PC-9 (cell line): ENCODE measurements at regions not wholly inside any gene's neighbourhood (a gene's known extent, or its start where the extent isn't known, plus 50 kb on each side); places are given as distances from the start of the nearest gene placed in this dataset.
"Not testable (repeated sequence)": the region's sequence is repeated elsewhere in the genome, so short reads cannot be mapped to it uniquely, and the experiment has no call there.

Experiments used
- BruUV-seq: library from RNA; stranded (reverse); fragments of 400-500 nt; replicated peaks from 2 replicates; lab custom pipeline; 2021; lab: Mats Ljungman, UMichigan
- CTCF ChIA-PET: fragments of 300-600 bp; sonication (Branson Sonifier 250); formaldehyde crosslinking; loops from one replicate; lab custom pipeline; 2022; ENCODE audit warnings: antibody characterized with exemption; lab: Charles Lee
- POLR2A ChIA-PET: fragments of 300-600 bp; sonication (Branson Sonifier 250); formaldehyde crosslinking; loops from one replicate; lab custom pipeline; 2022; ENCODE audit warnings: antibody characterized with exemption; ENCODE audit not compliant: unreplicated experiment; lab: Charles Lee
- DNase-seq, 2 experiments: peaks; one replicate each; pipeline versions ENCODE4 v3.0.0 to v3.0.0-alpha.2; 2015 to 2022; ENCODE audit warnings: mixed read lengths in 1 of 2
- H2AFZ ChIP-seq: fragments of 200-600 bp; sonication (generic); 2 replicates; pipeline ENCODE4 v1.8.1; 2017; ENCODE audit warnings: antibody characterized with exemption
- H3F3A ChIP-seq: fragments of 200-600 bp; sonication (generic); 2 replicates; pipeline ENCODE4 v1.8.1; 2017; ENCODE audit warnings: antibody characterized with exemption, mild to moderate bottlenecking, low read depth; ENCODE audit not compliant: insufficient read depth
- H3K27ac ChIP-seq: fragments of 200-600 bp; sonication (generic); 2 replicates; pipeline ENCODE4 v1.6.1; 2016; ENCODE audit warnings: mixed run types
- H3K27me3 ChIP-seq: fragments of 200-600 bp; sonication (generic); 2 replicates; pipeline ENCODE4 v1.6.1; 2016; ENCODE audit warnings: low read depth, mixed run types; ENCODE audit not compliant: insufficient read depth
- H3K36me3 ChIP-seq: fragments of 200-600 bp; sonication (generic); 2 replicates; pipeline ENCODE4 v1.6.1; 2016; ENCODE audit warnings: low read depth, mixed run types
- H3K4me1 ChIP-seq: fragments of 200-600 bp; sonication (generic); replicated peaks from 2 replicates; pipeline ENCODE4 v1.6.1; 2016; ENCODE audit warnings: mixed run types; ENCODE audit not compliant: insufficient read depth
- H3K4me2 ChIP-seq: fragments of 200-600 bp; sonication (generic); 2 replicates; pipeline ENCODE4 v1.6.1; 2017; ENCODE audit warnings: mixed run types
- H3K4me3 ChIP-seq: fragments of 200-600 bp; sonication (generic); 2 replicates; pipeline ENCODE4 v1.6.1; 2016; ENCODE audit warnings: mixed run types
- H3K79me2 ChIP-seq: fragments of 200-600 bp; sonication (generic); 2 replicates; pipeline ENCODE4 v1.6.1; 2017; ENCODE audit warnings: low read depth, mixed run types
- H3K9me2 ChIP-seq: fragments of 200-600 bp; sonication (generic); 2 replicates; pipeline ENCODE4 v1.8.1; 2017; ENCODE audit warnings: mild to moderate bottlenecking; ENCODE audit not compliant: insufficient read depth
- H3K9me3 ChIP-seq: fragments of 200-600 bp; sonication (generic); 2 replicates; pipeline ENCODE4 v1.8.1; 2016; ENCODE audit warnings: low read depth; ENCODE audit not compliant: insufficient read depth
- H4K20me1 ChIP-seq: fragments of 200-600 bp; sonication (generic); 2 replicates; pipeline ENCODE4 v1.8.1; 2017; ENCODE audit not compliant: insufficient read depth
- CTCF ChIP-seq: fragments of 200-600 bp; sonication (generic); conservative IDR thresholded peaks from 2 replicates; pipeline ENCODE4 v1.6.1; 2017; ENCODE audit warnings: mixed run types, antibody characterized with exemption, mild to moderate bottlenecking, moderate library complexity
- EZH2 ChIP-seq: fragments of 200-600 bp; sonication (generic); IDR thresholded peaks from 2 replicates; pipeline ENCODE4 v1.8.0; 2017; ENCODE audit warnings: antibody characterized with exemption, low read depth
- intact Hi-C: fragments of 100-400 bp; cut with micrococcal nuclease; formaldehyde crosslinking; loops from one replicate; pipeline ENCODE4 v1.10.0; 2022; ENCODE audit not compliant: unreplicated experiment

DNA sequence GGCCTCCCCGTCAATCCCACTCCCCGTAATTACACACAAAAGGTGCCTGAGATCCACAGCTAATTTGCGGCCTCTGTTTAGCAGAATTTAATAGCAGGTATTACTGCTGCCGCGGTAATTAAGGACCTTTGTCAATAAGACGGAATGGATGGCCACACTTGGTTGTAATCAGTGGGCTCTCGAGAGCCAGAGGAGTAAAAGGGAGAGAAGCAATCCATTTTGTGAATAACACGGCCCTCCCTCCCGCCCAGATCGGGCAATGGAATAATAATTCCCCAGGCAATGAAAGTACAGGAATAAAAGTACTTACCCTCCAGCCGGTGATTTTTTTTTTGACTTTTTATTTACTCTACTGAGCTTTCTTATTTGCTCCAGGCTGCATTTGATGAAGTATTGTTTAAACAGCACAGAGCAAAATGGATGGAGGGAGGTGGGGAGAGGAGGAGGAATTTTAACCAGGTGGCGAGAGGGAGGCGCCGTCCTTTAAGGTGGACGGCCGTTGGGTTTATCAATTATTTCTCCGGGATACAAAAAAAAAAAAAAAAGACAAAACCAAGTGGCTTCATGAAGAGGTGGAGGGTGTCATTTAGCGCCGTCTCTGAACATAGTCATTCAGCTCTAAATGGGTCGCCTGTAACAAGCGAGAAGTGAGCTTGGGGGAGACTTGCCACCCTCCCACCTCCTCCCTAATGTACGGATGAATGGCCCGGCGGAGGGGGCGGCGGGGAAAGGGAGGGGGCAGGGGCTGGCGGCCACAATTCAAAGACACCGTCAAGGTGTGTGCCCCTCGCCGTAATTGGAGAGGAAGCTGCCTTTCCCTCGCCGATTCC is 120.3 kb downstream of the BUB3 start:
- H3K9me2 ChIP-seq: no peaks in the 10 kb centered on the region
- H3K9me3 ChIP-seq: no peaks in the 10 kb centered on the region
- no peaks in the 10 kb centered on the region for H4K20me1 ChIP-seq
- intact Hi-C loops: no loop called here
- TF ChIP-seq EZH2: no peak
- CTCF ChIA-PET: no interaction called here
- H3K4me2 ChIP-seq: no peak overlapping the region
- no TSS peak for BruUV-seq
- H3K36me3 ChIP-seq: no peaks in the 10 kb centered on the region
- H2AFZ ChIP-seq: no peak overlapping the region
- no peak for DNase-seq
- H3K4me3 ChIP-seq: no peak overlapping the region
- H3K27me3 ChIP-seq: no peaks in the 10 kb centered on the region
- no peaks in the 10 kb centered on the region for H3K4me1 ChIP-seq
- H3F3A ChIP-seq: no peaks in the 10 kb centered on the region
- H3K27ac ChIP-seq: no peak overlapping the region
- POLR2A ChIA-PET: no interaction called here
- H3K79me2 ChIP-seq: no peaks in the 10 kb centered on the region

- Histone ChIP-seq H2AFZ (no peak overlapping the region), H3K4me3 (no peak overlapping the region), H3F3A (no peaks in the 10 kb centered on the region), H3K9me3 (no peaks in the 10 kb centered on the region), H3K9me2 (no peaks in the 10 kb centered on the region), H3K27ac (no peak overlapping the region), H3K4me1 (no peaks in the 10 kb centered on the region), H3K79me2 (no peaks in the 10 kb centered on the region), H3K4me2 (no peak overlapping the region), H3K36me3 (no peaks in the 10 kb centered on the region), H3K27me3 (no peaks in the 10 kb centered on the region), H4K20me1 (no peaks in the 10 kb centered on the region)
- DNase-seq: no peak
- intact Hi-C loops: no loop called here
- TF ChIP-seq EZH2 (no peak), CTCF (no peak)
- POLR2A ChIA-PET: no interaction called here
- no TSS peak for BruUV-seq
- CTCF ChIA-PET: no interaction called here
Measured at GRCh38 chr10:123275136-123275564, 120.9 kb downstream of the BUB3 start.

DNA sequence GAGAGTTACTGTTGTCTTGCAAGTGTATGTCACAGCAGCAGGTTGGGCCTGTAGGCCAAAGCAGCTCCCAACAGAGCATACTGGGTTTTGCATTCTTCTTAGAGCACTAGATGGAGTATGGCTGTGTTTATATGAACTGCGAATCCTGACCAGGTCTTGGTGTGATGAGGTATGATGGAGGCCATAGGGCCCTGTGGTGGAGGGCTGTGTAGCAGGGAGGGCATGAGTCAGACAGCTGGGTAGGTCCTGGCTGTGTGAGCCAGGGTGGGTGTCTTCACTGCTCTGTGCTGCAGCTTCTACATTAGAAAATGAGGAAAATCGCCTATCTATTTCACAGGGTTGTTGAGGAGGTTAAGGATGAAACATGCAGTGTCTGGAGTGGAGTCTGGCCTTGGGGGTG is 124.2 kb downstream of the BUB3 start:
- no TSS peak for BruUV-seq
- CTCF ChIA-PET: no interaction called here
- intact Hi-C loops: no loop called here

GRCh38 chr10:123283371-123283770 is 129.2 kb downstream of the BUB3 start:
- H3K9me3 ChIP-seq, intact Hi-C loops, H2AFZ ChIP-seq, H3K79me2 ChIP-seq, BruUV-seq, H4K20me1 ChIP-seq, H3K4me1 ChIP-seq, CTCF ChIA-PET, POLR2A ChIA-PET, H3K36me3 ChIP-seq, H3K27ac ChIP-seq, H3K4me3 ChIP-seq, H3F3A ChIP-seq, H3K27me3 ChIP-seq, H3K4me2 ChIP-seq, DNase-seq, H3K9me2 ChIP-seq: not testable (repeated sequence)

More for the DNA sequence above, 124.2 kb downstream of the BUB3 start:
- Histone ChIP-seq H3K4me2 (no peak overlapping the region), H3K36me3 (no peaks in the 10 kb centered on the region), H3K27me3 (no peaks in the 10 kb centered on the region), H3K4me3 (no peak overlapping the region), H3K79me2 (no peaks in the 10 kb centered on the region), H2AFZ (no peak overlapping the region), H3K9me2 (no peaks in the 10 kb centered on the region; the same call in 1 of the 2 replicates), H3F3A (no peaks in the 10 kb centered on the region), H3K9me3 (no peaks in the 10 kb centered on the region), H4K20me1 (no peaks in the 10 kb centered on the region), H3K4me1 (no peaks in the 10 kb centered on the region), H3K27ac (no peak overlapping the region)
- TF ChIP-seq CTCF: no peak
- no peak for TF ChIP-seq EZH2
- POLR2A ChIA-PET: no interaction called here
- DNase-seq: no peak
